GM19463 (cell line): ENCODE measurements at regions not wholly inside any gene's neighbourhood (a gene's known extent, or its start where the extent isn't known, plus 50 kb on each side); places are given as distances from the start of the nearest gene placed in this dataset.

Experiments
- ATAC-seq: cut with Tn5 transposase; IDR thresholded peaks from one replicate; pipeline ENCODE4 v1.9.1; 2021; ENCODE audit warnings: mild to moderate bottlenecking, moderate library complexity; ENCODE audit not compliant: unreplicated experiment

DNA sequence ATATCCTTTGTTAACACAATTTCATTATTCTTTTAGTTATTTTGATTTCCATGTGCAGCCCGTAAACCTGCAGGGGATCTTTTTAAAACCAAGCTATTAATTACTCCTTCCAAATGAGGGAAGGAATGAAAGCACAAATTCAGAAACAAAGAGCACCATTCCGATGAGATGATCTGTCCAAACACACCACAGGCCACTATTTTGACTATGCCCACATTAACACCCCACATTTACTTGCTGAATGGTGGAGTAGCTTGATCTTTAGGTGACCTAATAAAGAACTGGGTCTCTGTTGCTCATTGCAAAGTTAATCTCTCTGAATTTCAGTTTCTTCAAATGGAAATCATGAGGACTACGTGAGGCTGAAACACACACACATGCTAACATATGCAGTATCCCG lies 218.0 kb downstream of the IRS1 start:
- no peak for ATAC-seq

DNA sequence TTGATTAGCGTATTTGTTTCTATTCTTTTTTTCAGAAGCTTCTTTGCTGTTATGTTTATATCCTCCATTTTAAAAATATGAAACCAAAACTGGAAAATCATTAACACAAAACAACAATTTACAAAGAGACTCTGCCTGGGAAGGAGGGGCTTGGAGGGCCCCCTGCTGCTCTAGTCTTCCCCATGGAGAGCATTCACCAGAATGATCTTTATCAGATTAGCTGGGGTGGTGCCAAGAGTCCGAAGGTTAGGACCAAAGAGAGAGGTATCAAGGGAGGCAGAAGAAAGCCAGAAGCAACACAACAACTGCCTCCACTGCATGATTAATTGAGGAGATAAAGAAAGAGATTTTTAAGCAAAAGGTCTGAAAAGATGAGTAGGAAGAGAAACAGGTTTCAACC lies 218.6 kb downstream of the IRS1 start:
- ATAC-seq: no peak

DNA sequence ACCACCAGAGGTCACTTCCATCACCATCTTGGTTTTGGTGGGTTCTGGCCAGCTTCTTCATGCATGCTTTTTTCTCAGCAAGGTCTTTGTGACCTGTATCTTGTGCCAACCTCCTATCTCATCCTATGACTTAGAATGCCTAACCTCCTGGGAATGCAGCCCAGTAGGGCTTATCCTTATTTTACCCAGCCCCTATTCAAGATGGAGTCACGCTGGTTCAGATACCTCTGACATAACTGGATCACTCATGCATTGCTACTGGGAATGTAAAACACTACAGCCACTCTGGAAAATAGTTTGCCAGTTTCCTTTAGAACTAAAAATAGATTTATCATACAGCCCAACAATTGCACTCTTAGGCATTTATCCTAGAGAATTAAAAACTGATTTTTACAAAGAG lies 219.2 kb downstream of the IRS1 start:
- no peak for ATAC-seq

DNA sequence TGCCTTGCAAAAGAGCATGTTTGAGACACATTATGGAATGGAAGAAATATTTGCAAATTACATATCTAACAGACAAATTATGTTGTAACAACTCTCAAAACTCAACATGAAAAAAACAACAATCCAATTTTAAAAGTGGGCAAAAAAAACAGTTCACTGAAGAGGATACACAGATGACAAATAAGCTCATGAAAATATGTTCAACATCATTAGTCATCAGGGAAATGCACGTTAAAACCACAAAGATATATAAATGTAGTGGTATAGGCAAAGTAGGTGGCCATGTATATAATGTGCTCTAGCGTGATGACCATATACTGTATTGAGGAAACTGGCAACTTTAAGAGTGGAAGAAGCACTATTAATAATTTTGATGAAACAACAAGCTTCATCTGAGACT lies 220.1 kb downstream of the IRS1 start:
- no peak for ATAC-seq

GRCh38 chr2:226578879-226579278 lies 220.7 kb downstream of the IRS1 start:
- ATAC-seq: no peak

- ATAC-seq: no peak
Observed at GRCh38 chr2:226578373-226578772, 221.2 kb downstream of the IRS1 start.

GRCh38 chr2:226575928-226576327 lies 223.7 kb downstream of the IRS1 start:
- no peak for ATAC-seq

DNA sequence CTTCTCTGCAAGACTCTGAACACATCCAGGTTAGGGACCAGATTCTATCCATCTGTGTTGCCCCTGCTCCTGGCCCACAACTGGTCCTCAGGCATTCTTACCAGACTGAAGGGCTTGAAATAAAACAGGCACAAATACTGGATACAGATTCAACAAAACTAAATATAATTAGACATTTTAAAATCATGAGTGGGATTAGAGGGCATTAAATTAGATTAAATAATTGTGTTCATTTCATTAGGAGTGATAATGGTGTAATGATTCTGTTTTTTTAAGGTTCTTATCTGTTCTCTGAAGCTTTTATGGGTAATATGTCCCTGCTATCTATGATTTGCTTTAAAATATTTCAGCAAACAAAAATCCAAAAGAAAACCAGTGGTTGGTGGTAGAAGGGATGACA lies 226.5 kb downstream of the IRS1 start:
- no peak for ATAC-seq

DNA sequence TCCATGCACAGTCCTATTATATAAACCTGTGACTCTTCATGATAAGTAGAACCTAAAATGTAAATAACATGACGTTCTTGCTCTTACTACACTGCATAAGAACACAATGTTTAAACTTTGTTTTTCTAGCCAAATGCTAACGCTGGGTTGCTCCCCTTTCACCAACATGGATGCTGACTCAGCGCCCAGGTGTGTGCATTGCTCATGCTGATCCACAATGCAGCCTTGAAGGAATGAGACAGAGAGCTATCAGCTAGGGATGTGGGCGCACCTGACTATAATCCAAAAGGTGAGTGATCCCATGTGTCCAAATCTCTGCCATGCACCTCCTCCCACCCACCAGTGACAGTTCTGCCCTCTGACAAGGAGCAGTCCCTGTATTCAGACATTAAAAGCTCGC lies 235.0 kb downstream of the IRS1 start:
- no peak for ATAC-seq

DNA sequence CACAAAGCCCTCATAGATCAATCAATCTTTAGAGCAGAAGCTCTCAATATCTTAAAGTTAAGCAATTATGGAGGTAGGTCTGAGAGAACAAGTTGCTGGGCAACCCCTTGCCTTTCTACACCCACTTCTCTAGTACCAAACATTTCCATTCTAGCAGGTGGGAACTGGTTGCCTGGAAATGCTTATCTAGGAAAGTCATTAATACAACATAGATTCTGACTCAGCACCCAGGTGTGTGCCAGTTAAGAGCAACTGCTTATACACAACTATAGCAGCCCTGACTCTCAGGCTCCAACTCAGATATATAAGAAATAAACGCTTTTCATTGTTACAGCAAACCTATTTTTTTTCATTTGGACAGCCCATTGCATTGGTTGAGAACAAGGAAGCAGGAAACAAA lies 237.7 kb downstream of the IRS1 start:
- ATAC-seq: no peak

DNA sequence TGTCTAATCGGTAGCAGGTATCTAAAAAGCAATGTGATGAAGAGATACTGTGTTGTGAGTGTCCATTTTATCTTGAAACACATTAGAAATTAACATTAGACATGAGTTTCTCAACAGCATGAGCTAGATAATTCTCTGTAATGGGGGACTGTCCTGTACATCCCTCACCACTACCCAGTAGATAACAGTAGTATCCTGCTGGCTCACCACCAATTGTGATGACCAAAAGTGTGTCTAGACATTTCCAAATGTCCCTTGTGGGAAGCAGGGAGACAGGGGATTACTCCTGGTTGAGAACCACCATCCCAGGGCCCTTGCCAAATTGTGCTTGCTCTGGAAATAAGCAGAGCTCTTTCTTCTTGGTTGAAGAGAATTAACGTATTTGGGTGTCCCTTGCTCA lies 239.3 kb downstream of the IRS1 start:
- ATAC-seq: no peak

- ATAC-seq: no peak
Observed at GRCh38 chr2:226559536-226559935, 240.1 kb downstream of the IRS1 start.

DNA sequence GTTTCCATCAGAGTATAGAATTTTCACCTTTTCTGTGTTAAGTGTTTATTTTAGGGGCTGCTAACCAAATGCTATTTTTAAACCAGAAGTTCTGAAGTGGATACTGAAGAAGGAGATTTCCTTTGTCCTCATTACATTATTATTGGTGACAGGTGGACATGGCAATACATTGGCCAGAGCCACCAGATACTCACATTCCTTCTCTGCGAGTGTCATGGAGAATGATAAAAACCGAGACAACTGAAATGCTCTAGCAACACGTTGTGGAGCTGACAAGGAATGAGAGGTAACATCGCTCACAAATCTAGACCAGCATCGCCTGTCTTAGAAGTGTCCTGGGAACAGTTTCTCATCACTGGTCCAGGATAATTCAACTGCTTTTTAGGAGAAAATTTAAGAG lies 241.2 kb downstream of the IRS1 start:
- ATAC-seq: no peak

DNA sequence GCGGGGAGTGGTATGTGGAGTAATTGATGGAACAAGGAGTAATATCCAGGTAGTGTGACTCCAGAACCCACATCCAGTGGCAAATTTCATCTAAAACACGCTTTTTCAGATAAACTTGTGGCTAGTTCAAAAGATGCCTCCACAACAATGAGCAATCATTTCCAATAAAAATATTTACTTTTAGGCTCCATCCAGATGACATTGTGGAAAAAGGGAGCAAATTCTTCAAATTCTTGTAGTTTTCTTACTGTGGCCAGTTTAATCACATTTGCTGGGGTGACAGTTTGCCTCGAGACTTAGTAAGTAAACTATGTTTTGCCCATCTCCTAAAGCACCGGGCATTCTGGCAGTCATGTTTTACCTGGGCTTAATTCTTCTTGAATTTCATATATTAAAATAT lies 243.6 kb downstream of the IRS1 start:
- ATAC-seq: no peak

GRCh38 chr2:226554701-226555100 lies 244.9 kb downstream of the IRS1 start:
- ATAC-seq: no peak

DNA sequence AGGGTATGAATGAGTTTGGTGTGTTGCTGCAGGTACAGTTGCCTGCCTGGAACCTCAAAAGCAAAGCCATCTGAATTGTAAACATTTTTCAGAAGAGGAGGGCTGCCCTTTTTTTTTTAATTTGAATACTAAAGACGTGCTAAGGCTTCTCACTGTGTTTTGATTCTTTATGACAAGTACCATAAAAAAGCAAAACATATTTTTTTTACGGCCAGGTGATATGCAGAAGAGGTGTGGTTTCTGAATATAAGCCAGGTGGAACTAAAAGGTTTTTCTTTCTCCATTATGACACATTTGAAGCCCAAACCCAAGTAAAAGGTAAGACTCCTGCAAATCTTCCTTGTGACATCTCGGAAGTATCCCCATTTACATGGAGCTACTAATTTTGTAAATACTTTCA lies 246.3 kb downstream of the IRS1 start:
- ATAC-seq: no peak

DNA sequence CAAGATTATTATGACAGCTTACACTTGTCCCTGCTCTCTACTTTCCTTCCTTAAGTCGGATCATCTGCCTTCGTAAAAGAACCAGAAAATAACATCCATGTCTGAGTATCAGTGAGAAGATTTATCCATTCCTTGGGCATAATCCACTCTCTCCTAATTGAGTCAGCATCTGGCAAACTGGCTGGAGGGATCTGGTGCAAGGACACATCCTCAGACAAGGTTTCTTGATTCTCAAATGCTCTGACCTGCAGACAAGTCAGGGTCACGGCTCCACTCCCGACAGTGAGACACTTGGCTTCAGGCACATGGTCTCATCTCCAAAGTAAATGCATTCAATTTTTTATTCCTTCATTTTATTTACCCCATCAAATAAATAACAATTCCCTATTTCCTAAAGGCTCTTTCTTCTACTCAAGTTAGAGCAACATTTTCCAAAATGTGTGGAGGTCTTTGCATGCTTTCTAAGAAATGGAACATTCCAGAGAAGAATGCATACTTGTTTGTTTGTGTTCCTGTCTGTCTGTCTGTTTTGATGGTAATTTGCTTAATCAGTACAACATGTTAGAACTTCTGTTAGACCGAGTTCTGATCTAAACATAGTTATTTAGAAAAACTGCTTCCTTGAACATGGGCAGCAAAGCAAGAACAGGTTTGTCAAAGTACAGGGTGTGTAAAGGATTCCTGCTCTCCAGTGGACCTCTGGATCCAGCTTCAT lies 246.9 kb downstream of the IRS1 start:
- no peak for ATAC-seq

DNA sequence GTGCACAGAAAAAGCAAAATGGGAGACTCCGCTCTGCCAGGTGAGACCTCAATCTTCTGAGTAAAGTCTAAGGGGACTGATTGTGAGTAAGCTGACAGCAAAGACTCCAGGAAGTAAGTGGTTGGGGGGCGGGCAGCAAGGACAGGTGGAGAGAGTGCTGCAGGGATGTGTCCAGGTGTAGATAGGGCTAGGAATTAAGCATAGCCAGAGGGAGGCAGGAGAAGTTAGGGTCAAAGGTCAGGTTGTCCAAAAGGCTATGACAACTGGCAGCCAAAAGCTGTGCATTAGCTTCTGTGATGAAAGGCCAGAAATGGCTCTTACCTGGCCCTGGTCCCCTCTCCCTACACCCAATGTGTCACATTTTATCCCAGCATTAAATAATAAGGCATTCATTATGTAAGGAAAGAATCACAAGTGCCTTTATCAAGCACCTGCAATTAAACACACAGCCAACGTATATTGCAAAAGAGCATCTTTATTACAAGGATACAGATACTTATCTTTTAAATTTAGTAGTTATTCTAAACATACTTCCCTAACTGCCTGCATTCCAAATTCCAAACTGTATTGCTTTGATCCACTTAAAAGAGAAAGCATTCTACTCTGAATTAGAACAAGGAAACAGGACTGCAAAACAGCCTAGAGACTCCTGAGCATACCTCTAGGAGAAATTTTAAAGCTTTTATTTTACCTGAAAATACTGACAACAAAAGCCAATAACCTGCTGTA lies 247.9 kb downstream of the IRS1 start:
- no peak for ATAC-seq

DNA sequence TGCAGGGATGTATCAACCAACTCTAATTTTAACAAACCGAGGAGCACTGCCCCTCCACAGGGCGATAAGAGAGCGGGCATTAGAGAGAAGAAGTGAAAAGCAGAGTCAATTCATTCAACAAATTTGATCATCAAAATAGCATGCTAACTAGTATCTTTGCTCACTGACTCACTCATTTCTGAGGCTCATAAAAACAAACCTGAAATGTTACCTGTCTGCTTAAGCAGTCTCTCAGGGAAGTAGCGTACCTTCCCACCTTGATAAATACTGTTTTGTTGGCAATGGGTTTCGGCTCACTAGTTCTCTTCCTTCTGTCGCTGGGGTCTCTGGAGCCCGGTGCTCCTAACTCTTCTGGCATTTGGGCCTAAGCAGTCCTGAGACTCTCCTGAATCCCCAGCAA lies 248.8 kb downstream of the IRS1 start:
- no peak for ATAC-seq

DNA sequence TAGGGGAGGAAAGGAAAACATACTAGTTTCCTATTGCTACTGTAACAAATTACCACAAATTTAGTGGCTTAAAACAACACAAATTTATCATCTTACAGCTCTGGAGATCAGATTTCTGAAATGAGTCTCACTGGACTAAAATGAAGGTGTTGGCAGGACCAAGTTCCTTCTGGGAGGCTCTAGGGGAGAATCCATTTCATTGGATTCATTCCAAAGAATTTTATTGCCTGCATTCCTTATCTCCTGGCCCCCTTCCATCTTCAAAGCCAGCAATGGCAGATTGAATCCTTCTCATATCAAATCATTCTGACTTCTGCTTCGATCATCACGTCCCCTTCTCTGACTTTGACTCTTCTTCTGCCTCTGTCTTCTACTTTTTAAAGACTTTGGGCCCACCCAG lies 250.9 kb downstream of the IRS1 start:
- ATAC-seq: no peak

GRCh38 chr2:226544596-226545210 lies 254.9 kb downstream of the IRS1 start:
- no peak for ATAC-seq
